Fibroblast of mammary gland (primary cell): ENCODE measurements at regions not wholly inside any gene's neighbourhood (a gene's known extent, or its start where the extent isn't known, plus 50 kb on each side); places are given as distances from the start of the nearest gene placed in this dataset.

Experiments used
- DNase-seq: peaks from one replicate; pipeline ENCODE4 v3.0.0-alpha.2; 2010; ENCODE audit warnings: low read depth
- H3K4me3 ChIP-seq: 2 replicates; pipeline ENCODE4 v1.5.1; 2011; ENCODE audit warnings: low read depth, mild to moderate bottlenecking, low read length, moderate library complexity; ENCODE audit not compliant: control insufficient read depth
- CTCF ChIP-seq: conservative IDR thresholded peaks from 2 replicates; pipeline ENCODE4 v1.5.1; 2011; ENCODE audit warnings: low read depth, low read length, inconsistent platforms; ENCODE audit not compliant: control insufficient read depth, insufficient read depth

GRCh38 chr7:155378580-155378934, 79.4 kb upstream of the EN2 start:
- no peak for DNase-seq
- H3K4me3 ChIP-seq, result no peak overlapping the region
- no peak for TF ChIP-seq CTCF

DNA sequence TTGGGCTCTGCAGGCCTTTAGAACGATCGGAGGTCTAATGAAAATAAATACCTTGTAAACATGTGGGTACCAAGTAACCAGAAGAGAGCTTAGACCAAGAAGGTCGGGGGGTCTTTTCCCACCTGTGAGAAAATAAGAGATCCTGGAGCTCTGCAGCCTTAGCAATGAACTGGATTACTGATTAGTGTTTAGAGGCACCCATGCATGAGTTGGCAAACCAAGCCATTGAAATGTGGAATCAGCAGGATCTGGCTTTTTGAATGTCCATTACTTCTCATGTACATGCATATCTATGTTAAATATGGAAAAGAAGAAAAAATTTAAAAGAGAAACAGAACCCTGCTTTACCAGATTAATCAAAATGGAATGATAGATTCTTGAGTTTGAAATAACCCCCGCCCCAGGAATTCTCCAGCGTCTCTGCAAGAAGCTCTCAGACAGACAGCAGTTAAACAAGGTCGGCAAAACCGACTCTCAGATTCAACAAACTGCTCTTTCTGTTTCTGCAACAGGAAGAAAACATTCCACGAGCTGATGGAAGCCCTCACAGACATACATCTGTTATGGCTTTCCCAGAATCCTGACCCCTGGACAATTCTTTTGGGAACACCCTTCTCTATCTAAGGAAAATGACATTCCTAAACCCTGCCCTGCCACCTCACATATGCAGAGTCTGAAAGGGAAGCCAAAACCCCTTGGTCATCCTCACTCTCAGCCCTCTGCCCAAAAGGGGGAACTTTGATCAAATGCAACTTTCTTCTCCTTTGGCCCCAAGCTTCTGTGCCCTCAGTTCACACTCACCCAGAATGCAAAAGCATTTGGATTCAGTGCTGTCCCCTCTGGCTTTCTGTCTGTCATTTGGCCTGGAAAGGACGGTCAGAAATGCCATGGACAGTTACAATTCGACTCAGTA, 78.7 kb upstream of the EN2 start:
- no peak for DNase-seq
- TF ChIP-seq CTCF, result no peak
- no peak overlapping the region for H3K4me3 ChIP-seq

GRCh38 chr7:155380221-155380861, 77.6 kb upstream of the EN2 start:
- peak; percentile 64 for DNase-seq
- H3K4me3 ChIP-seq, result no peak overlapping the region
- TF ChIP-seq CTCF, result peak; percentile 77

GRCh38 chr7:155380976-155381851, 76.7 kb upstream of the EN2 start:
- no peak for TF ChIP-seq CTCF
- DNase-seq, result no peak
- H3K4me3 ChIP-seq, result no peak overlapping the region

GRCh38 chr7:155381852-155382801, 75.8 kb upstream of the EN2 start:
- TF ChIP-seq CTCF, result no peak
- no peak overlapping the region for H3K4me3 ChIP-seq
- no peak for DNase-seq

DNA sequence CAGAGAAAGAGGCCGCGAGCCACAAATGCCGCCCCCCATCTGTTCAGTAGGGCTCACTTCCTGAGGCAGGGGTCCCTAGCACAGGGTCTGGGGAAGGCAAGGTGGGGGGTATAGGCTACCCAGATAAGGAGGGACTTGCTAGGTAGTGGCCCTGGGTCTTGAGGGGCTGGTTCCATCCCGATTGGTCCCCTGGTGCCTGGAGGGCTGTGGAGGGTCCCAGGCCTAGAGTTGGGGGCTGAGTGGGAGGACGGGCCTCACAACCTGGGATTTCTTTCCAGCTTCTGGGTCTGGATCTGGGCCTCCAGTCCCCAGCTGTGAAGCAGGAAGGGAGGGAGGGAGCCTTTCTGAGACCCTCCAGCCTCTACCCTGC, 75.1 kb upstream of the EN2 start:
- TF ChIP-seq CTCF, result no peak
- DNase-seq, result no peak
- no peak overlapping the region for H3K4me3 ChIP-seq
